ENCODE measurements at regions not wholly inside any gene's neighbourhood (a gene's known extent, or its start where the extent isn't known, plus 50 kb on each side); places are given as distances from the start of the nearest gene placed in this dataset.

DNA sequence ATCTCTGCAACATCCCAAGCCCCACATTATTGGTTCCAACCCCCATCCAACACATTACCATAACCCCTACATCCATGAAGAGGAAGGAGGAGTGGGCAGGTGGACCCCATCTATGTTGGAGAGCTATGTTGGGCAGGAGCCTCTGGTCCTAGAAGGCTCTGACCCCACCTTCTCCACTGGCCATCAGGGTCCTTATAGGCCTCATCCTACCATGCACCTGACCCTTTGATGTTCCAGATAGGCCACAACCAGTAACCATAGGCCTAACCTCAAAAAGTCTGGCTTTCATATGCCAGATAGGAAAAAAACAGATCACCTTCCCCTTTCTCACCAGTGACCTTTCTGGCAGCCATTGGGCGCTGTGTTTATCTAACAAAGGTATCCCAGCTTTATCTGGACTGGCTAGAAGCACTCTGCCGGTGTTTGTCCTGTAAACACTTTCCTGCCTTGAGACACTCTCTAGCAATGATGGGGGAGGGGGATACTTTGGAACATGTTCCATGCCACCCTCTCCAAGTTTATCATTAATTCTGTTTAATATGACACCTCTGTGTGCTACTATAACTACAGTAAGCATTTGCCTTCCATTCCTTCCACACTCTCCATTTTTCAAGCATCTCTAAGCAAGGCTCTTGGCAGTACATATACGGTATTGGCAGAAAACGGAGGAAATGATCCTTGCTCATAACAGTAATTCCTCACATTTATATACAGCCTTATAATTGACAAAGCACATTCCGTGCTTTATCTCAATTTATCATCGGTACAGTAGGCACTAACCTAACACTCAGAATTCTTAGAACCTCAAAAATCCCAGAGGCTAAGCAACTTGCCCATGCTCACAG lies 377.1 kb downstream of the VPS13C start:
- TF ChIP-seq, protein P1, sequence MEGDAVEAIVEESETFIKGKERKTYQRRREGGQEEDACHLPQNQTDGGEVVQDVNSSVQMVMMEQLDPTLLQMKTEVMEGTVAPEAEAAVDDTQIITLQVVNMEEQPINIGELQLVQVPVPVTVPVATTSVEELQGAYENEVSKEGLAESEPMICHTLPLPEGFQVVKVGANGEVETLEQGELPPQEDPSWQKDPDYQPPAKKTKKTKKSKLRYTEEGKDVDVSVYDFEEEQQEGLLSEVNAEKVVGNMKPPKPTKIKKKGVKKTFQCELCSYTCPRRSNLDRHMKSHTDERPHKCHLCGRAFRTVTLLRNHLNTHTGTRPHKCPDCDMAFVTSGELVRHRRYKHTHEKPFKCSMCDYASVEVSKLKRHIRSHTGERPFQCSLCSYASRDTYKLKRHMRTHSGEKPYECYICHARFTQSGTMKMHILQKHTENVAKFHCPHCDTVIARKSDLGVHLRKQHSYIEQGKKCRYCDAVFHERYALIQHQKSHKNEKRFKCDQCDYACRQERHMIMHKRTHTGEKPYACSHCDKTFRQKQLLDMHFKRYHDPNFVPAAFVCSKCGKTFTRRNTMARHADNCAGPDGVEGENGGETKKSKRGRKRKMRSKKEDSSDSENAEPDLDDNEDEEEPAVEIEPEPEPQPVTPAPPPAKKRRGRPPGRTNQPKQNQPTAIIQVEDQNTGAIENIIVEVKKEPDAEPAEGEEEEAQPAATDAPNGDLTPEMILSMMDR (IDR thresholded peaks at IDR 0.05) = no peak
- no peak for TF ChIP-seq ZFX (IDR thresholded peaks at IDR 0.05; ENCODE audit: borderline replicate concordance)
